ENCODE measurements at regions not wholly inside any gene's neighbourhood (a gene's known extent, or its start where the extent isn't known, plus 50 kb on each side); places are given as distances from the start of the nearest gene placed in this dataset.

DNA sequence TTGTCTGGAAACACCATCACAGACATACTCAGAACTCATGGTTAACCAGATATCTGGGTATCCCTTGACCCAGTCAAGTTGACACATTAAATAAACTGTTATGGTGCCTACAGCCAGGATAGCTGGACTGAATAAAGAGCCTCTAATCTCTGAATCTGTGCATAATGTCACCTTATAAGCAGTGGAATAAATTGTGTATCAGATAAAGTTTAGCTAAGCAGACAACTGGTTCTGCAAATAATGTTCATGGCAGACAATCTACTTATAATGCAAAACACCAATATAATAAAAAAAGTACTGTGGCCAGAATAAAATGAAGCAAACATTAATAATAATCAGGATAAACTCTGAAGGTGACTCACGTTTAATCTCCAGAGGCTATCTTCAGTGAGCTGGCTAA, 628.5 kb upstream of the FAT3 start:
- Histone ChIP-seq H3K27me3 (ENCODE audit: control insufficient read depth, insufficient read depth, low read length) (no peaks in the 10 kb centered on the region), H3K9me3 (ENCODE audit: control insufficient read depth, insufficient read depth, low read length) (peaks cover 3% of the 10 kb centered on the region), H3K36me3 (ENCODE audit: control insufficient read depth, insufficient read depth, low read length) (no peaks in the 10 kb centered on the region), H3K9ac (ENCODE audit: low read depth, low read length) (no peak overlapping the region), H3K4me3 (ENCODE audit: low read depth, low read length) (no peak overlapping the region), H3K4me1 (ENCODE audit: control insufficient read depth, insufficient read depth, low read length) (no peaks in the 10 kb centered on the region)

DNA sequence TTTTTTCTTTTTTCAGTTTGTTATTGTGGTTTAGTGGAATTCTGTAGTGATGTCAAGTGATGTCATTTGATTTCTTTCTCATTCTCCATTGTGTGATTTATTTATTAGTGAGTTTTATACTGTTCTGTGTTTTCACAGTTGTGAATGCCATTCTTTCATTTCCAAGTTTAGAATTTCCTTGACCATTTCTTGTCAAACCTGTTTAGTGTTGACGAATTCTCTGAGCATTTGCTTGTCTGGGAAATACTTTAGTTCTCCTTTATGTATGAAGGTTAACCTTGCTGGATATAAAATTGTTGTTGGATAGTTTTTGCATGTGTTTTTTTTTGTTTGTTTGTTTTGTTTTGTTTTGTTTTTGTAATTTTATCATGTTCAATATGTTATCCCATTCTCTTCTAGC, 633.6 kb upstream of the FAT3 start:
- Histone ChIP-seq H3K9me3 (ENCODE audit: control insufficient read depth, insufficient read depth, low read length) (peaks cover 3% of the 10 kb centered on the region), H3K27me3 (ENCODE audit: control insufficient read depth, insufficient read depth, low read length) (no peaks in the 10 kb centered on the region), H3K9ac (ENCODE audit: low read depth, low read length) (no peak overlapping the region), H3K36me3 (ENCODE audit: control insufficient read depth, insufficient read depth, low read length) (no peaks in the 10 kb centered on the region), H3K4me3 (ENCODE audit: low read depth, low read length) (no peak overlapping the region), H3K4me1 (ENCODE audit: control insufficient read depth, insufficient read depth, low read length) (no peaks in the 10 kb centered on the region)

GRCh38 chr11:91587131-91587530, 637.5 kb upstream of the FAT3 start:
- Histone ChIP-seq H3K4me3 (ENCODE audit: low read depth, low read length) (no peak overlapping the region), H3K4me1 (ENCODE audit: control insufficient read depth, insufficient read depth, low read length) (no peaks in the 10 kb centered on the region), H3K9ac (ENCODE audit: low read depth, low read length) (no peak overlapping the region), H3K36me3 (ENCODE audit: control insufficient read depth, insufficient read depth, low read length) (no peaks in the 10 kb centered on the region), H3K9me3 (ENCODE audit: control insufficient read depth, insufficient read depth, low read length) (peaks cover 3% of the 10 kb centered on the region), H3K27me3 (ENCODE audit: control insufficient read depth, insufficient read depth, low read length) (no peaks in the 10 kb centered on the region)

DNA sequence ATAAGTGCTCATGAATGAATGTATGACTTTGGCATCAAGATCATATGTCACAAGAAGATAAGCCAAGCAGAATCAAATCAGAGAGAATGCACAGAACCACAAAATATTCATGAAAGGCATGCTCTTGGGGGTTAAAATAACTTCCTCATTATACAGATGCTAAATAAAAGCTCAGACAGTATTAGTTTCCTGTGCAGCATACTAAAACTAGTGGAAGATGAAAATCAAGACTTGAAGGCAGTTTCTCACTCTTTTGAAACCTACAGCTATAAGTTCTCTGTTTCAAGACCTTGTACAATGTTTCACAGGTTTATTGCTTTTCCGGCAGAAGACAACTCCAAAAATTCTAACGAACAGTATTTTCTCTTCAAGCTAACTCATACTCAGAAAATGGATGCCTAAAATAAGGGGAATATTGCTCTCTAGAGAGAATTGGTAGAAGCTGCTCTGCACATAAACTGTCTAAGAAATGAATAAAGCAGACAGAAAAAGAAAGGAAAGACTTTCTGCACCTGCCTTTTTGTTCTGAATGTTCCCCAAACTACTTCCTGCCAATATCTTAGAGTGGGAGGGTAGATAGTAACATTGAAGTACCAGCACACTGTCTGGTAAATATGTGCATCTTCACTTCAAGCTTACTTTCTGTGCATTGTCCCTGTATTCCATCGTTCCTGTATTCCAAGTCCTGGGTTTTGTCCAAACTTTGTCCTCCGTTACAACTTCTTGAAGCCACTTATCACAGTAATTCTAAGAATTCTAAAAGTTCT, 639.4 kb upstream of the FAT3 start:
- H3K36me3 ChIP-seq (ENCODE audit: control insufficient read depth, insufficient read depth, low read length): no peaks in the 10 kb centered on the region
- H3K27me3 ChIP-seq (ENCODE audit: control insufficient read depth, insufficient read depth, low read length): no peaks in the 10 kb centered on the region
- H3K4me3 ChIP-seq (ENCODE audit: low read depth, low read length): no peak overlapping the region
- no peaks in the 10 kb centered on the region for H3K9me3 ChIP-seq (ENCODE audit: control insufficient read depth, insufficient read depth, low read length)
- H3K9ac ChIP-seq (ENCODE audit: low read depth, low read length): no peak overlapping the region
- no peaks in the 10 kb centered on the region for H3K4me1 ChIP-seq (ENCODE audit: control insufficient read depth, insufficient read depth, low read length)

DNA sequence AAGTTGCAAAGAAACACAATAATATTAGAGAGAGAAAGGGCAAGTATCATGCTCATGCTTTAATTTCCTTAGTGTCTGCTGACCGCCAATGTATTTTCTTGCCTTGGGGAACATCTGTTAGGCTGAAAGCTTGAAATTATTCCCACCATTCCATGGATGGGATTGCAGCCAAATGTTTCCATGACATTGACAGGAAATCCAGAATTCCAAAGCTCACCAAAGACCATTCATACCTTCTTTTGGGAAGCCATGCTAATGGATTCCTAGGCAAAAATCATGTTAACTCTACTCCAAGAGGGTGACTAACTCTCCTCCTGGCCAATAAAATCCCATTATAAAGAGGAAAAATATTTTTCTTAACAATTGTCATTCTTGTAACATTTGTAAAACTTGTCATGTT, 661.4 kb upstream of the FAT3 start:
- no peaks in the 10 kb centered on the region for H3K4me1 ChIP-seq (ENCODE audit: control insufficient read depth, insufficient read depth, low read length)
- H3K27me3 ChIP-seq (ENCODE audit: control insufficient read depth, insufficient read depth, low read length): no peaks in the 10 kb centered on the region
- H3K36me3 ChIP-seq (ENCODE audit: control insufficient read depth, insufficient read depth, low read length): no peaks in the 10 kb centered on the region
- no peaks in the 10 kb centered on the region for H3K9me3 ChIP-seq (ENCODE audit: control insufficient read depth, insufficient read depth, low read length)
- no peak overlapping the region for H3K4me3 ChIP-seq (ENCODE audit: low read depth, low read length)
- H3K9ac ChIP-seq (ENCODE audit: low read depth, low read length): no peak overlapping the region

- no peak overlapping the region for H3K9ac ChIP-seq (ENCODE audit: low read depth, low read length)
- no peaks in the 10 kb centered on the region for H3K9me3 ChIP-seq (ENCODE audit: control insufficient read depth, insufficient read depth, low read length)
- no peaks in the 10 kb centered on the region for H3K4me1 ChIP-seq (ENCODE audit: control insufficient read depth, insufficient read depth, low read length)
- H3K4me3 ChIP-seq (ENCODE audit: low read depth, low read length): no peak overlapping the region
- H3K36me3 ChIP-seq (ENCODE audit: control insufficient read depth, insufficient read depth, low read length): no peaks in the 10 kb centered on the region
- H3K27me3 ChIP-seq (ENCODE audit: control insufficient read depth, insufficient read depth, low read length): no peaks in the 10 kb centered on the region
Measured at GRCh38 chr11:91560434-91560833, 664.2 kb upstream of the FAT3 start.

DNA sequence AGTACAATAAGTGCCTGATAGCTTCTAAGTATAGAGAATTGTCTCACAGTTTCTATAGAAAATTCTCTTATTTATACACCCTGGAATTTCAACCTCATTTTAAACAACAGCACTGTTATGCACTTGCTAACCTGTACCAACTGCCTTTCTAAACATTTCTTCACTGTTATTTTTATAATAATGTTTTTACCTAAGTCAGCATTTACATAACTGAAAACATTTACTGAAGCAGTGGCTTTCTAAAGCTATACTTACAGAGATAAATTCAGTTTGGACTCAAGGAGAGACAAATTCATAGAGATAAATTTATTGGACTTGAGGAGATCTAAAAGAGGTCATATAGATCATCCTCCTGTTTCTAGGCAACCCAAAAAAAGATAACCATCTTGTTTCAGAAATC, 686.6 kb upstream of the FAT3 start:
- Histone ChIP-seq H3K9me3 (ENCODE audit: control insufficient read depth, insufficient read depth, low read length) (no peaks in the 10 kb centered on the region), H3K27me3 (ENCODE audit: control insufficient read depth, insufficient read depth, low read length) (no peaks in the 10 kb centered on the region)

DNA sequence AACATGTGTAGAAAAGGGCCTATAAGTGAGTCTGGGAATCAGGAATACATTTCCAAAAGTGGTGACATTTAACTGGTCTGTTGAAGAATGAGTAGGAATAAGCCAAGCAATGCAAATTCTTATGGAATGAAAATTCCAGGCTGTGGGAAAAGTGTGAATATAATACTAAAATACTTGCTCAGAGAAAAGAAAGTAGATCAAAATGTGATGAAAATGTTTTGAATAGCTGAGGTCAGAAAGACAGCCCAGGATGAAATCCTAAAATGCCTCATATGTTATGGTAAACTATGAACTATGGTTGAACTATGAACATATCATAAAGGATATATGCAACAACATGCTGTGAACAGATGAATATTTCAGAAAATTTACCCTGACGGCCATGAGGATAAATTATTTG, 688.3 kb upstream of the FAT3 start:
- Histone ChIP-seq H3K4me1 (ENCODE audit: control insufficient read depth, insufficient read depth, low read length) (no peaks in the 10 kb centered on the region), H3K27me3 (ENCODE audit: control insufficient read depth, insufficient read depth, low read length) (no peaks in the 10 kb centered on the region), H3K9ac (ENCODE audit: low read depth, low read length) (no peak overlapping the region), H3K9me3 (ENCODE audit: control insufficient read depth, insufficient read depth, low read length) (no peaks in the 10 kb centered on the region), H3K4me3 (ENCODE audit: low read depth, low read length) (no peak overlapping the region), H3K36me3 (ENCODE audit: control insufficient read depth, insufficient read depth, low read length) (no peaks in the 10 kb centered on the region)

More for the DNA sequence above, 686.6 kb upstream of the FAT3 start:
- Histone ChIP-seq H3K9ac (ENCODE audit: low read depth, low read length) (no peak overlapping the region), H3K4me1 (ENCODE audit: control insufficient read depth, insufficient read depth, low read length) (no peaks in the 10 kb centered on the region), H3K36me3 (ENCODE audit: control insufficient read depth, insufficient read depth, low read length) (no peaks in the 10 kb centered on the region), H3K4me3 (ENCODE audit: low read depth, low read length) (no peak overlapping the region)

GRCh38 chr11:91528965-91529364, 695.7 kb upstream of the FAT3 start:
- Histone ChIP-seq H3K4me3 (ENCODE audit: low read depth, low read length) (no peak overlapping the region), H3K36me3 (ENCODE audit: control insufficient read depth, insufficient read depth, low read length) (no peaks in the 10 kb centered on the region), H3K9ac (ENCODE audit: low read depth, low read length) (no peak overlapping the region), H3K9me3 (ENCODE audit: control insufficient read depth, insufficient read depth, low read length) (no peaks in the 10 kb centered on the region), H3K27me3 (ENCODE audit: control insufficient read depth, insufficient read depth, low read length) (no peaks in the 10 kb centered on the region), H3K4me1 (ENCODE audit: control insufficient read depth, insufficient read depth, low read length) (no peaks in the 10 kb centered on the region)

DNA sequence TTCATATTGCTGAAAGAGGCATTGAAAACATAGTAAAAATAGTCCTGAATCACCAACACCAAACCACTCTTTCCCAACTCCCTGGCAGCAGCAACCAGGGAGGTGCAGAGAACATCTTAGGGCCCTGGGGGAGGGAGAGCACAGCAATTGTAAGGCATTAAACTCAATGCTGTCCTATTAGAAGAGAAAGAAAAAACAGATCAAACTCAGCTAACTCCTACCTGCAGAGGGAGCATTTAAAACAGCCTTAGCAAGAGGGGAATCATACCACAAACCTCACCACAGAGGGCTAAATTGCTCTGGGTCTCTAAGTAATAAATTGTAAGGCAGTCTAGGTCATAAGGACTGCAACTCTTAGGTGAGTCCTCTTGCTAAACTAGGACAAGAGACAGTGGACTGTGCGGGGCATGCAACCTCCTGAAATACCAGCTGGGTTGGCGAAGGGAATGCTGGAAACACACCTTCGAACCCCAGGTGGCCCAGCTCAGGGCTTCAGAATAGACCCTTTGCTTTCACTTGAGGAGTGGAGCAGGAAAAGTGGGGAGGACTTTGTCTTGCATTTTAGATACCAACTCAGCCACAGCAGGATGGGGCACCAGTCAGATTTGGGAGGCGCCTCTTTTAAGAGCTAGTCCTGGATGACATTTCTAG, 697.1 kb upstream of the FAT3 start:
- no peak overlapping the region for H3K9ac ChIP-seq (ENCODE audit: low read depth, low read length)
- no peaks in the 10 kb centered on the region for H3K9me3 ChIP-seq (ENCODE audit: control insufficient read depth, insufficient read depth, low read length)
- no peaks in the 10 kb centered on the region for H3K36me3 ChIP-seq (ENCODE audit: control insufficient read depth, insufficient read depth, low read length)
- H3K27me3 ChIP-seq (ENCODE audit: control insufficient read depth, insufficient read depth, low read length): no peaks in the 10 kb centered on the region
- no peak overlapping the region for H3K4me3 ChIP-seq (ENCODE audit: low read depth, low read length)
- H3K4me1 ChIP-seq (ENCODE audit: control insufficient read depth, insufficient read depth, low read length): no peaks in the 10 kb centered on the region

GRCh38 chr11:91513734-91514133, 710.9 kb upstream of the FAT3 start:
- Histone ChIP-seq H3K36me3 (ENCODE audit: control insufficient read depth, insufficient read depth, low read length) (no peaks in the 10 kb centered on the region), H3K4me3 (ENCODE audit: low read depth, low read length) (no peak overlapping the region), H3K9ac (ENCODE audit: low read depth, low read length) (no peak overlapping the region), H3K27me3 (ENCODE audit: control insufficient read depth, insufficient read depth, low read length) (no peaks in the 10 kb centered on the region), H3K9me3 (ENCODE audit: control insufficient read depth, insufficient read depth, low read length) (no peaks in the 10 kb centered on the region), H3K4me1 (ENCODE audit: control insufficient read depth, insufficient read depth, low read length) (no peaks in the 10 kb centered on the region)

DNA sequence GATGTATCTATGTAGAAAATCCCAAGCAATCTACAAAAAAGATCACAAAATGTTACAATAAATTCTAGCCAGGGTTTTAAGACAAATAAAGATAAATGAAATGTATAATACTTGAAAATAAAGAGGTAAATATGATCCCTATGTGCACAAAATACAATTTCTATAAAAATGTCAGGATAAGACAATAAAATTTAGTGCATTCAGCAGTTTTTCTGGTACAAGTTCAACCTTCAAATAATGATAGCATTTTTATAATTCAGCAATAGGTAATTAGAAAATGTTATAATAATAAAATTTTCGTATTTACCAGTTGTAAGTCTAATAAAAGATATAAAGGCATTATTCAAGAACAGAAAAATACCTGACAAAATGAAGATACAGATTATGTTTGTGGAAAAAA, 726.8 kb upstream of the FAT3 start:
- Histone ChIP-seq H3K9ac (ENCODE audit: low read depth, low read length) (no peak overlapping the region), H3K9me3 (ENCODE audit: control insufficient read depth, insufficient read depth, low read length) (no peaks in the 10 kb centered on the region), H3K27me3 (ENCODE audit: control insufficient read depth, insufficient read depth, low read length) (no peaks in the 10 kb centered on the region), H3K4me3 (ENCODE audit: low read depth, low read length) (no peak overlapping the region), H3K36me3 (ENCODE audit: control insufficient read depth, insufficient read depth, low read length) (no peaks in the 10 kb centered on the region), H3K4me1 (ENCODE audit: control insufficient read depth, insufficient read depth, low read length) (no peaks in the 10 kb centered on the region)
